Dendritic cell treated with granulocyte-macrophage colony-stimulating factor and Interleukin-4, amounts not matched to agents 40 ng/mL and 50 ng/mL, for 4 days (primary cell): ENCODE measurements at regions not wholly inside any gene's neighbourhood (a gene's known extent, or its start where the extent isn't known, plus 50 kb on each side); places are given as distances from the start of the nearest gene placed in this dataset.

ENCODE experiments used
- H3K27ac Mint-ChIP-seq: one replicate; pipeline ENCODE4 v1.8.0; 2022; ENCODE audit warnings: mild to moderate bottlenecking, mixed read lengths
- H3K27me3 Mint-ChIP-seq: one replicate; pipeline ENCODE4 v1.8.0; 2022; ENCODE audit warnings: mild to moderate bottlenecking, mixed read lengths
- H3K36me3 Mint-ChIP-seq: one replicate; pipeline ENCODE4 v1.8.0; 2022; ENCODE audit warnings: low read depth, mixed read lengths
- H3K4me1 Mint-ChIP-seq: one replicate; pipeline ENCODE4 v1.8.0; 2022; ENCODE audit warnings: low read depth, mixed read lengths
- H3K4me3 Mint-ChIP-seq: one replicate; pipeline ENCODE4 v1.8.0; 2022; ENCODE audit warnings: mild to moderate bottlenecking, moderate library complexity, mixed read lengths
- H3K9me3 Mint-ChIP-seq: one replicate; pipeline ENCODE4 v1.8.0; 2022; ENCODE audit warnings: mixed read lengths
- intact Hi-C: fragments of 100-400 bp; cut with micrococcal nuclease; formaldehyde crosslinking; loops from one replicate; pipeline ENCODE4 v1.15.0; 2022

DNA sequence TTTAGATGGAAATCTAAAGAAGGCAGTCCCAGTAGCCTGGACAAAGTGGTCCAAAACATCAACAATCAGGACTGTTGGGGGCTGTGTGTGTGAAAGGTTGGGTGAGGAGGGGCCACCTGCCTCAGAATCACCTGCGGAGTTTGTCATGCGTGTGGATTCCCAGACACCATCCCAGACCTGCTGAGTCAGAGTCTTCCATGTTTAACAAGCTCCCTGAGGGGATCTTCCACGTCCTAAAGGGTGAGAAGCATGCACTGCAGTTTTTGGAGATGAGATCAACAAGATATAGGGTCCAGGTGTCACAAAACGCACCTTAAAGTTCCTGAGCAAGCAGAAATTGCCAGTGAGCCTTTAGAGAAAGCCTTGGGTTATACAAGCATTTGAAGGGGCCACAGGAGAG is 207.0 kb upstream of the FAM9B start:
- intact Hi-C loops = no loop called here
- no peaks in the 10 kb centered on the region for H3K9me3 Mint-ChIP-seq
- H3K36me3 Mint-ChIP-seq = no peaks in the 10 kb centered on the region
- no peak overlapping the region for H3K27ac Mint-ChIP-seq
- no peaks in the 10 kb centered on the region for H3K4me1 Mint-ChIP-seq
- H3K4me3 Mint-ChIP-seq = no peak overlapping the region
- no peaks in the 10 kb centered on the region for H3K27me3 Mint-ChIP-seq

GRCh38 chrX:9241427-9241826 is 207.5 kb upstream of the FAM9B start:
- intact Hi-C loops = no loop called here
- no peaks in the 10 kb centered on the region for H3K27me3 Mint-ChIP-seq
- no peak overlapping the region for H3K4me3 Mint-ChIP-seq
- no peak overlapping the region for H3K27ac Mint-ChIP-seq
- no peaks in the 10 kb centered on the region for H3K4me1 Mint-ChIP-seq
- H3K9me3 Mint-ChIP-seq = no peaks in the 10 kb centered on the region
- no peaks in the 10 kb centered on the region for H3K36me3 Mint-ChIP-seq

DNA sequence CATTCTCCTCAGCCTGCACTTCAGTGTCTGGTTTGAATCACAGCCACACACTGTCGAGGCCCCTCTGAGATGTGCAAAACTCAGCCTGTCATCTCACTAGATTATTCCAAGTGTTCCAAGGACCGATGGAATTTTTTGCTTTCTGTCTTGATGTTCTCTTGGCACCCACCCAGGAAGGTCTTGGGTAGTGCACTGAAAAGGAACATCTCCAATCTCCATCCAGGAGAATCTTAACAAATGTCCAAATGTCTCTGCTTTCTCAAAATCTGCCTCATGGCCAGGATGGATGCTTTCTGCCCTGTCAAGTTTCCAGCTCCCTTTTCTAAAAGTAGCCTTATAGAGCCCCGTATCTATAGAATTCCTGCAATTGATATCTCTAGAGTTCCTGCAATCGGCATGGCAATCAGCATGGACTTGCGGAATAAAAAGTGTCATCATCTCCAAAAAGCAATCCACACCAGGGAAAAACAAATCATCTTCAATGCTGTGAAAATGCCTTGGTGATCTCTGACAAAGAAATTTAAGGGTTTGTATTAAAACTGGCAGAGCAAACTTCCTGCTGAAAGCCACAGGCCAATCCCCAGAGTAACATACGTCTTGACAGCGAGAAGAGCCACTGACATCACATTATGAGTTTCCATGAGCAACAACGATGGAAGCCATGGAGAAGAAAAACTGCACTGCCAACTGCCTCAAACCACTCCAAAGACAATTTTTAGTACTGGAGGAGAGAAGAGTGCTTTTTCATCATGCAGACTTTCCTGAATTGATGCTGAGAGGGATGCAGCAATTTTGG is 215.3 kb upstream of the FAM9B start:
- H3K27ac Mint-ChIP-seq = no peak overlapping the region
- intact Hi-C loops = no loop called here
- H3K4me3 Mint-ChIP-seq = no peak overlapping the region
- no peaks in the 10 kb centered on the region for H3K9me3 Mint-ChIP-seq
- H3K36me3 Mint-ChIP-seq = no peaks in the 10 kb centered on the region
- H3K27me3 Mint-ChIP-seq = peaks cover 2% of the 10 kb centered on the region
- no peaks in the 10 kb centered on the region for H3K4me1 Mint-ChIP-seq

- Mint-ChIP-seq H3K4me3 (no peak overlapping the region), H3K36me3 (no peaks in the 10 kb centered on the region), H3K9me3 (no peaks in the 10 kb centered on the region), H3K4me1 (no peaks in the 10 kb centered on the region), H3K27me3 (peaks cover 2% of the 10 kb centered on the region), H3K27ac (no peak overlapping the region)
- intact Hi-C loops = no loop called here
Observed at GRCh38 chrX:9252182-9252581, 212.7 kb upstream of the TBL1X start.

DNA sequence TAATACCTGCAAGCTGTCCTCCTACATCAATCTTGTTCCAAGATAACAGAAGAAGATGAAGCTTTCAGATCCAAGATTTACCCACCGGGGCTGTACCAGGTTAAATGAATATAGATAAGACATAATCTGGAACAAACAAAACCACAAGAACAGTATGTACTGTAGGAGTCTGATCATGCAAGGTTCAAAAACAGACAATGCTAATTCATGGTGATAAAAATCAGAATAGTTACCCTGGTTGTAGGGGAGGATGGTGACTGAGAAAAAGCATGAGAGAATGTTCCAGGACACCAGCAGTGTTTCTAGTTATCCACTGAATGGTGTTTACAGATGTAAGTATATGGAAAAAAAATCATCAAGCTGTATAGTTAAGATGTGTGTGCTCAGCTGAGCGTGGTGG is 211.6 kb upstream of the TBL1X start:
- intact Hi-C loops = no loop called here
- Mint-ChIP-seq H3K4me3 (no peak overlapping the region), H3K27me3 (peaks cover 2% of the 10 kb centered on the region), H3K4me1 (no peaks in the 10 kb centered on the region), H3K9me3 (no peaks in the 10 kb centered on the region), H3K27ac (no peak overlapping the region), H3K36me3 (no peaks in the 10 kb centered on the region)

- H3K27ac Mint-ChIP-seq = no peak overlapping the region
Observed at GRCh38 chrX:9257718-9258420, 207.0 kb upstream of the TBL1X start.

GRCh38 chrX:9258421-9259104 is 206.3 kb upstream of the TBL1X start:
- H3K27ac Mint-ChIP-seq = no peak overlapping the region
- intact Hi-C loops = no loop called here
- H3K9me3 Mint-ChIP-seq = no peaks in the 10 kb centered on the region
- peaks cover 2% of the 10 kb centered on the region for H3K27me3 Mint-ChIP-seq
- H3K36me3 Mint-ChIP-seq = no peaks in the 10 kb centered on the region
- no peak overlapping the region for H3K4me3 Mint-ChIP-seq
- H3K4me1 Mint-ChIP-seq = no peaks in the 10 kb centered on the region

More at GRCh38 chrX:9257718-9258420, 207.0 kb upstream of the TBL1X start:
- Mint-ChIP-seq H3K9me3 (no peaks in the 10 kb centered on the region), H3K4me3 (no peak overlapping the region), H3K27me3 (peaks cover 2% of the 10 kb centered on the region), H3K36me3 (no peaks in the 10 kb centered on the region), H3K4me1 (no peaks in the 10 kb centered on the region)
- intact Hi-C loops = no loop called here

GRCh38 chrX:9260603-9261002 is 204.3 kb upstream of the TBL1X start:
- H3K36me3 Mint-ChIP-seq = no peaks in the 10 kb centered on the region
- intact Hi-C loops = no loop called here
- no peaks in the 10 kb centered on the region for H3K4me1 Mint-ChIP-seq
- H3K27me3 Mint-ChIP-seq = no peaks in the 10 kb centered on the region
- H3K9me3 Mint-ChIP-seq = no peaks in the 10 kb centered on the region
- H3K27ac Mint-ChIP-seq = no peak overlapping the region
- no peak overlapping the region for H3K4me3 Mint-ChIP-seq

GRCh38 chrX:9267415-9267814 is 197.4 kb upstream of the TBL1X start:
- no peak overlapping the region for H3K4me3 Mint-ChIP-seq
- no peaks in the 10 kb centered on the region for H3K9me3 Mint-ChIP-seq
- H3K36me3 Mint-ChIP-seq = no peaks in the 10 kb centered on the region
- intact Hi-C loops = no loop called here
- no peak overlapping the region for H3K27ac Mint-ChIP-seq
- H3K4me1 Mint-ChIP-seq = no peaks in the 10 kb centered on the region
- H3K27me3 Mint-ChIP-seq = peaks cover 6% of the 10 kb centered on the region

GRCh38 chrX:9269134-9269533 is 195.7 kb upstream of the TBL1X start:
- H3K4me3 Mint-ChIP-seq = no peak overlapping the region
- H3K4me1 Mint-ChIP-seq = no peaks in the 10 kb centered on the region
- H3K9me3 Mint-ChIP-seq = peaks cover 12% of the 10 kb centered on the region
- H3K27ac Mint-ChIP-seq = no peak overlapping the region
- peaks cover 5% of the 10 kb centered on the region for H3K36me3 Mint-ChIP-seq
- intact Hi-C loops = no loop called here
- H3K27me3 Mint-ChIP-seq = peaks cover 6% of the 10 kb centered on the region

DNA sequence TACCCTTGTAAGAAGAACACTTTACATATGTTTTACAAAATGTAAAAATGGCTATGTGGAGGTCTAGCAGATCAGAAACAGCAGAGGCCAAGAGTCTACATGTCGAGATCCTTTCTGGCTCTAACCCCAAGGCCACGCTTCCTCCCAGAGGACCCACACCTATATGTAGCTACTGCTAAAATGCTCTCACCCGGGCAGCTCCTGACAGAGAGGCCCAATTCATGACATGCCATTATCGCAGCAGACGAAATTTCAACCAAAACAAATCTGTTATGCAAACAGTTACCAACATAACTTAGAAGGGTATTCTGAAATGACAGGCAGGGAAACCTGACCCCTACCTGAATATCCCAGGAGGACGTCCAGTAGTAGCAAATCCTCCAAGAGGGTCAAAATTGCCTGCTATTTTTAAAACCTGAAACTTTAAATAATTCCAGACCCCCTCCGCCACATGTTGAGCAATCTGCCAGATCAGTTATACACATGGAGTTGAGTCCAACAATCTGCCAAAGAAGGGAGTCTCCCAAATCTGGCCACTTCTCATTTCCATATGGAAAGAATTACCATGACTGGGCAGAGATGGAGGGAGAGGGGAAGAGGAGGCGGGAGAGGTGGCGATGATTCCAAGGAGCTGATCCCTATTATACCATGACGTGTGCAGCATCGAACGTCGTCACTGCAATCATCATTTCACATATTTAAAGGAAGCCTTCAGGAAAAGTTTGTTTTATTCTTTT is 192.9 kb upstream of the TBL1X start:
- H3K27ac Mint-ChIP-seq = no peak overlapping the region
- H3K4me3 Mint-ChIP-seq = no peak overlapping the region
- intact Hi-C loops = no loop called here
- H3K4me1 Mint-ChIP-seq = no peaks in the 10 kb centered on the region
- peaks cover 6% of the 10 kb centered on the region for H3K27me3 Mint-ChIP-seq
- peaks cover 14% of the 10 kb centered on the region for H3K9me3 Mint-ChIP-seq
- H3K36me3 Mint-ChIP-seq = peaks cover 5% of the 10 kb centered on the region

DNA sequence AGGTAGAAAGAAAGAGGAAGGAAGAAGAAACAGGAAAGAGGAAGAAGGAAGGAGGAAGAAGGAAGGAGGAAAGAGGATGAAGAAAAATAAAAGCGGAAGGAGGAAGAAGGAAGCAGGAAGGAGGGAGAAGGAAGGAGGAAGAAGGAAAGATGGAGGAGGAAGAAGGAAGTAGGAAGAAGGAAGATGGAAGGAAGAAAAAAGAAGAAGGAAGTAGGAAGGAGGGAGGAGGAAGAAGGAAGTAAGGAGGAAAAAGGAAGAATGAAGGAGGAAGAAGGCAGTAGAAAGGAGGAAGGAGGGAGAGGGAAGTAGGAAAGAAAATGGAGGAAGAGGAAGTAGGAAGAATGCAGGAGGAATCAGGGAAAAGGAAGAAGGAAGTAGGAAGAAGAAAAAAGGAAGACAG is 191.1 kb upstream of the TBL1X start:
- peak overlapping the region; percentile 55 for H3K27ac Mint-ChIP-seq
- H3K4me3 Mint-ChIP-seq = no peak overlapping the region
- peaks cover 14% of the 10 kb centered on the region for H3K9me3 Mint-ChIP-seq
- H3K4me1 Mint-ChIP-seq = peaks cover 6% of the 10 kb centered on the region
- intact Hi-C loops = no loop called here
- peaks cover 5% of the 10 kb centered on the region for H3K27me3 Mint-ChIP-seq
- H3K36me3 Mint-ChIP-seq = peaks cover 5% of the 10 kb centered on the region

DNA sequence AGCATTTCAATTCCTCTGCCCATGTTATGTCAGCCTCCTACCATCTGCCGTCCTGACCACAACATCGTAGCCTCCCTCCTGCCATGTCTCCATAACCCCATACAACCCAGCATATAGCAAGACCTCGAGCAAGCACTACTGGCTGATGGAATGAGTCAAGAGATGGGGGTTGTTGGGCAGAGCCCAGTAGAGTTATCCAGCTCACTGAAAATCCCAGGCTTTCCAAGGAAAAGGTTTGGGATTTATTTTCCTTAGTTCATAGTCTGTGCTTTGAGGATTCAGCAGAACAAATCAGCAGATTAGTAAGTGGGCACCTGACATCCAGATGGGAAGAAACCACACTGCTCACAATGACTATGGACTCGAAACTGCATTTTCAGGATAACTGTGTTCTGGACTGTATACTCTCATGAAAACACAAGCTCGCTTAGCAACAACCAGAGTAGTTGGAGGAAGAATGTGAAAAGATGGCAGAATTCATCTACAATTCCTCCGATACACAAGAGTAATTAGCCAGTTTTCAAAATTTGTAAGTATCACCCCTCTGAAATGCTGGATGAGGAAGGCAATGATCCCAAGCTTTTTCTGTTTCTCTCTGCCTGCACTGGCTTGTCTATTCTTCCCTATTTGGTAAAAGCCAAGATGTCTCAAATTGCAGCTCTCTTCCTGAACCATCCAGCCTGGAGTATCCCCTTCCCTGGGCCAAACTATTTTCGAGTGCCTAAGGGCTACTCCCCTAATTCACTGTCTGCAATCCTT is 186.2 kb upstream of the TBL1X start:
- Mint-ChIP-seq H3K4me3 (peak overlapping the region; percentile 39), H3K27ac (peak overlapping the region; percentile 85)
- intact Hi-C loops = no loop called here

More for the DNA sequence above, 186.2 kb upstream of the TBL1X start:
- Mint-ChIP-seq H3K9me3 (peaks cover 7% of the 10 kb centered on the region), H3K4me1 (peaks cover 39% of the 10 kb centered on the region), H3K27me3 (no peaks in the 10 kb centered on the region), H3K36me3 (no peaks in the 10 kb centered on the region)
